ENCODE measurements at regions not wholly inside any gene's neighbourhood (a gene's known extent, or its start where the extent isn't known, plus 50 kb on each side); places are given as distances from the start of the nearest gene placed in this dataset.

- H3K36me3 ChIP-seq (ENCODE audit: low read depth), result no peaks in the 10 kb centered on the region
- 60 to 67% methylated on average over 6 of the region's 6 CpGs for WGBS, 2 experiments (ENCODE audit: low coverage in 1 of 2, low lambda C conversion rate in 2 of 2, missing lambda C conversion rate in 2 of 2)
- no peaks in the 10 kb centered on the region for H3K9me2 ChIP-seq (ENCODE audit: insufficient read depth)
- no peak for TF ChIP-seq EZH2 (IDR thresholded peaks at IDR 0.05; ENCODE audit: insufficient read depth, poor library complexity, severe bottlenecking)
- TF ChIP-seq EZH2phosphoT487 (IDR thresholded peaks at IDR 0.05; ENCODE audit: insufficient read depth, low read depth), result no peak
- no peak overlapping the region for H3K9ac ChIP-seq
- peaks cover 7% of the 10 kb centered on the region; the same call in 1 of the 2 replicates for H3F3A ChIP-seq (ENCODE audit: insufficient read depth)
- H3K4me1 ChIP-seq (ENCODE audit: insufficient read depth), result peaks cover 11% of the 10 kb centered on the region
- H3K27ac ChIP-seq, result no peak overlapping the region
- in situ Hi-C loops (cut with MboI), result no loop called here
- H3K4me2 ChIP-seq (ENCODE audit: unreplicated experiment), result no peak overlapping the region
- H3K27me3 ChIP-seq (replicated peaks; ENCODE audit: insufficient read depth), result no peaks in the 10 kb centered on the region
- no peaks in the 10 kb centered on the region for H3K79me2 ChIP-seq (ENCODE audit: insufficient read depth)
- no peak overlapping the region for H2AFZ ChIP-seq
- no peaks in the 10 kb centered on the region for H3K9me3 ChIP-seq (ENCODE audit: low read depth)
- peak; percentile 78 for DNase-seq
- H4K20me1 ChIP-seq (ENCODE audit: insufficient read depth), result no peaks in the 10 kb centered on the region
- no peak overlapping the region for H3K4me3 ChIP-seq
Observed at GRCh38 chr15:95663156-95664100, 667.1 kb upstream of the NR2F2 start.

GRCh38 chr15:95664450-95664849 lies 666.0 kb upstream of the NR2F2 start:
- in situ Hi-C loops (cut with MboI), result no loop called here
- DNase-seq, result no peak
- Histone ChIP-seq H3K9ac (no peak overlapping the region), H3K27ac (no peak overlapping the region), H2AFZ (no peak overlapping the region), H3K9me2 (ENCODE audit: insufficient read depth) (no peaks in the 10 kb centered on the region), H4K20me1 (ENCODE audit: insufficient read depth) (no peaks in the 10 kb centered on the region), H3K36me3 (ENCODE audit: low read depth) (no peaks in the 10 kb centered on the region), H3K9me3 (ENCODE audit: low read depth) (no peaks in the 10 kb centered on the region), H3K79me2 (ENCODE audit: insufficient read depth) (no peaks in the 10 kb centered on the region), H3K27me3 (replicated peaks; ENCODE audit: insufficient read depth) (no peaks in the 10 kb centered on the region), H3K4me2 (ENCODE audit: unreplicated experiment) (no peak overlapping the region), H3K4me1 (ENCODE audit: insufficient read depth) (peaks cover 11% of the 10 kb centered on the region), H3K4me3 (no peak overlapping the region), H3F3A (ENCODE audit: insufficient read depth) (peaks cover 7% of the 10 kb centered on the region; the same call in 1 of the 2 replicates)
- TF ChIP-seq EZH2phosphoT487 (IDR thresholded peaks at IDR 0.05; ENCODE audit: insufficient read depth, low read depth) (no peak), EZH2 (IDR thresholded peaks at IDR 0.05; ENCODE audit: insufficient read depth, poor library complexity, severe bottlenecking) (no peak)
- WGBS, 2 experiments (ENCODE audit: low coverage in 1 of 2, low lambda C conversion rate in 2 of 2, missing lambda C conversion rate in 2 of 2), result 77 to 84% methylated on average over 3 of the region's 3 CpGs

GRCh38 chr15:95669146-95669922 lies 661.2 kb upstream of the NR2F2 start:
- H3K4me3 ChIP-seq, result peak overlapping the region; percentile 59
- H3K9me3 ChIP-seq (ENCODE audit: low read depth), result no peaks in the 10 kb centered on the region
- peak overlapping the region; percentile 44 for H3K9ac ChIP-seq
- WGBS, 2 experiments (ENCODE audit: low coverage in 1 of 2, low lambda C conversion rate in 2 of 2, missing lambda C conversion rate in 2 of 2), result 26 to 33% methylated on average over 10 of the region's 10 CpGs
- peak overlapping the region; percentile 77 for H3K4me2 ChIP-seq (ENCODE audit: unreplicated experiment)
- no peaks in the 10 kb centered on the region for H3K4me1 ChIP-seq (ENCODE audit: insufficient read depth)
- no peak overlapping the region for H3K27ac ChIP-seq
- DNase-seq, result peak; percentile 18
- H2AFZ ChIP-seq, result peak overlapping the region; percentile 85
- H3F3A ChIP-seq (ENCODE audit: insufficient read depth), result no peaks in the 10 kb centered on the region
- in situ Hi-C loops (cut with MboI), result no loop called here
- no peaks in the 10 kb centered on the region for H4K20me1 ChIP-seq (ENCODE audit: insufficient read depth)
- TF ChIP-seq EZH2phosphoT487 (IDR thresholded peaks at IDR 0.05; ENCODE audit: insufficient read depth, low read depth) (no peak), EZH2 (IDR thresholded peaks at IDR 0.05; ENCODE audit: insufficient read depth, poor library complexity, severe bottlenecking) (no peak)
- no peaks in the 10 kb centered on the region for H3K27me3 ChIP-seq (replicated peaks; ENCODE audit: insufficient read depth)
- no peaks in the 10 kb centered on the region for H3K36me3 ChIP-seq (ENCODE audit: low read depth)
- no peaks in the 10 kb centered on the region for H3K79me2 ChIP-seq (ENCODE audit: insufficient read depth)
- no peaks in the 10 kb centered on the region for H3K9me2 ChIP-seq (ENCODE audit: insufficient read depth)

GRCh38 chr15:95674031-95674430 lies 656.5 kb upstream of the NR2F2 start:
- no peak overlapping the region for H2AFZ ChIP-seq
- no peaks in the 10 kb centered on the region for H3K9me2 ChIP-seq (ENCODE audit: insufficient read depth)

More at GRCh38 chr15:95674031-95674430, 656.5 kb upstream of the NR2F2 start:
- WGBS, 2 experiments (ENCODE audit: low coverage in 1 of 2, low lambda C conversion rate in 2 of 2, missing lambda C conversion rate in 2 of 2), result 86% methylated on average over 4 of the region's 4 CpGs
- Histone ChIP-seq H3K9ac (no peak overlapping the region), H3K4me1 (ENCODE audit: insufficient read depth) (no peaks in the 10 kb centered on the region), H3K4me3 (no peak overlapping the region), H3K27ac (no peak overlapping the region), H4K20me1 (ENCODE audit: insufficient read depth) (no peaks in the 10 kb centered on the region), H3K36me3 (ENCODE audit: low read depth) (no peaks in the 10 kb centered on the region), H3K27me3 (replicated peaks; ENCODE audit: insufficient read depth) (no peaks in the 10 kb centered on the region), H3K9me3 (ENCODE audit: low read depth) (no peaks in the 10 kb centered on the region), H3F3A (ENCODE audit: insufficient read depth) (no peaks in the 10 kb centered on the region), H3K4me2 (ENCODE audit: unreplicated experiment) (no peak overlapping the region), H3K79me2 (ENCODE audit: insufficient read depth) (no peaks in the 10 kb centered on the region)
- no peak for DNase-seq
- TF ChIP-seq EZH2phosphoT487 (IDR thresholded peaks at IDR 0.05; ENCODE audit: insufficient read depth, low read depth) (no peak), EZH2 (IDR thresholded peaks at IDR 0.05; ENCODE audit: insufficient read depth, poor library complexity, severe bottlenecking) (no peak)
- in situ Hi-C loops (cut with MboI), result no loop called here

Measured in GM23248 (cell line).